ENCODE measurements at regions not wholly inside any gene's neighbourhood (a gene's known extent, or its start where the extent isn't known, plus 50 kb on each side); places are given as distances from the start of the nearest gene placed in this dataset.

- H3K9me3 ChIP-seq = no peaks in the 10 kb centered on the region
- no peaks in the 10 kb centered on the region for H3K36me3 ChIP-seq (replicated peaks in 1 of 2; ENCODE audit: control insufficient read depth in 1 of 2, insufficient read depth in 2 of 2, low read length in 1 of 2)
- no peak overlapping the region for H2AFZ ChIP-seq (ENCODE audit: low read depth)
- H3K79me2 ChIP-seq (ENCODE audit: insufficient read depth) = no peaks in the 10 kb centered on the region
- no peak overlapping the region for H3K4me3 ChIP-seq (ENCODE audit: low read depth in 2 of 2, low read length in 1 of 2)
- H3K27ac ChIP-seq (ENCODE audit: low read depth in 2 of 2, low read length in 1 of 2) = no peak overlapping the region
- no peak for DNase-seq
- no peak overlapping the region for H3K9ac ChIP-seq
- POLR2A ChIA-PET = no interaction called here
- no peaks in the 10 kb centered on the region for H3K4me1 ChIP-seq (ENCODE audit: control insufficient read depth in 1 of 2, insufficient read depth in 2 of 2, low read depth in 1 of 2, low read length in 1 of 2)
- no peak overlapping the region for H3K4me2 ChIP-seq
- CTCF ChIA-PET = no interaction called here
- H4K20me1 ChIP-seq (ENCODE audit: insufficient read depth) = no peaks in the 10 kb centered on the region
- H3F3A ChIP-seq (replicated peaks; ENCODE audit: insufficient read depth) = no peaks in the 10 kb centered on the region
- TF ChIP-seq USF2 (IDR thresholded peaks at IDR 0.05; ENCODE audit: borderline replicate concordance, low read depth, low read length) (no peak), GABPA (IDR thresholded peaks at IDR 0.05; ENCODE audit: low read depth) (no peak), TCF12 (IDR thresholded peaks at IDR 0.05) (no peak), GATA2 (CRISPR knock-in tag; IDR thresholded peaks at IDR 0.05) (no peak), NFIC (IDR thresholded peaks at IDR 0.05; ENCODE audit: borderline replicate concordance) (no peak), NRF1 (IDR thresholded peaks at IDR 0.05; ENCODE audit: low read depth, low read length) (no peak), SIN3A (IDR thresholded peaks at IDR 0.05; ENCODE audit: borderline replicate concordance, low read depth, low read length) (no peak)
- no peaks in the 10 kb centered on the region for H3K9me2 ChIP-seq
- H3K27me3 ChIP-seq (ENCODE audit: insufficient read depth) = no peaks in the 10 kb centered on the region
These were observed 1765.0 kb downstream of the OTOL1 start for GRCh38 chr3:163261618-163262017.

- Histone ChIP-seq H3K36me3 (replicated peaks in 1 of 2; ENCODE audit: control insufficient read depth in 1 of 2, insufficient read depth in 2 of 2, low read length in 1 of 2) (no peaks in the 10 kb centered on the region), H2AFZ (ENCODE audit: low read depth) (no peak overlapping the region), H3K27ac (ENCODE audit: low read depth in 2 of 2, low read length in 1 of 2) (no peak overlapping the region), H4K20me1 (ENCODE audit: insufficient read depth) (no peaks in the 10 kb centered on the region), H3K4me2 (no peak overlapping the region), H3K79me2 (ENCODE audit: insufficient read depth) (no peaks in the 10 kb centered on the region), H3K9ac (no peak overlapping the region), H3K4me3 (ENCODE audit: low read depth in 2 of 2, low read length in 1 of 2) (no peak overlapping the region), H3F3A (replicated peaks; ENCODE audit: insufficient read depth) (no peaks in the 10 kb centered on the region), H3K9me3 (no peaks in the 10 kb centered on the region), H3K27me3 (ENCODE audit: insufficient read depth) (no peaks in the 10 kb centered on the region), H3K9me2 (no peaks in the 10 kb centered on the region), H3K4me1 (ENCODE audit: control insufficient read depth in 1 of 2, insufficient read depth in 2 of 2, low read depth in 1 of 2, low read length in 1 of 2) (no peaks in the 10 kb centered on the region)
- DNase-seq = no peak
- ChIA-PET POLR2A (no interaction called here), CTCF (no interaction called here)
- WGBS (ENCODE audit: low lambda C conversion rate) = 20% methylated on average over 2 of the region's 2 CpGs
- TF ChIP-seq IRF3 (IDR thresholded peaks at IDR 0.05; ENCODE audit: low read depth, low read length) (no peak), TAF1 (IDR thresholded peaks at IDR 0.05; ENCODE audit: borderline replicate concordance, low read depth, low read length) (no peak), MXI1 (IDR thresholded peaks at IDR 0.05; ENCODE audit: low read depth, low read length) (no peak), USF2 (IDR thresholded peaks at IDR 0.05; ENCODE audit: borderline replicate concordance, low read depth, low read length) (no peak), FOXJ3 (CRISPR knock-in tag; IDR thresholded peaks at IDR 0.05) (no peak), GABPA (IDR thresholded peaks at IDR 0.05; ENCODE audit: low read depth) (no peak), ZBTB33 (IDR thresholded peaks at IDR 0.05; ENCODE audit: borderline replicate concordance, low read depth) (no peak), GATA2 (CRISPR knock-in tag; IDR thresholded peaks at IDR 0.05) (no peak), FOXM1 (IDR thresholded peaks at IDR 0.05; ENCODE audit: low read depth) (no peak), TEAD4 (IDR thresholded peaks at IDR 0.05; ENCODE audit: borderline replicate concordance, insufficient read depth) (no peak), RCOR1 (IDR thresholded peaks at IDR 0.05; ENCODE audit: low read length) (no peak)
These were observed 1764.4 kb downstream of the OTOL1 start for GRCh38 chr3:163261056-163261455.

Data from SK-N-SH (cell line).